Umbilical cord (tissue), 1 donor: ENCODE measurements at regions not wholly inside any gene's neighbourhood (a gene's known extent, or its start where the extent isn't known, plus 50 kb on each side); places are given as distances from the start of the nearest gene placed in this dataset.

Experiments used
- DNase-seq: peaks from one replicate; pipeline ENCODE4 v3.0.0-alpha.2; 2015; ENCODE audit warnings: low spot score

- no peak for DNase-seq
Measured at GRCh38 chrX:34874763-34875162, 67.8 kb upstream of the FAM47B start.

DNA sequence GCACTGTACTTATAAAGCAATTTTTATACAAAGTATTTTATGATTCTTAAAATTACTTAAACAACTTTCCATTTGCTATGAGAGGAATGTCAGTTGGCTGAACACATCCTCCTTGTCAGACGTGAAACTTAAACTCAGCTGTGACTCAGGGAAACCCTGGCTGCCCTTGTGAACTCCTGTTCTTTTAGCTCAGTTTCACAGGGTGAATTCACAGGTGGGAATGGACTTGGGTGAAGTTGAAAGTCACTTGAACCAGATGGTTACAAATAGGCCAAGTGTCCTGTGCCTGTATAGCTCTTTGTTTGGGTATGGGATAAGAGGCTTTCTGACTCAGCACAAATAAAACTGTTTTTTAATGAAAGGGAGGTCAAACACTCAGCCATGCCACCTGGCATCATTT lies 67.4 kb upstream of the FAM47B start:
- DNase-seq = peak; percentile 46

DNA sequence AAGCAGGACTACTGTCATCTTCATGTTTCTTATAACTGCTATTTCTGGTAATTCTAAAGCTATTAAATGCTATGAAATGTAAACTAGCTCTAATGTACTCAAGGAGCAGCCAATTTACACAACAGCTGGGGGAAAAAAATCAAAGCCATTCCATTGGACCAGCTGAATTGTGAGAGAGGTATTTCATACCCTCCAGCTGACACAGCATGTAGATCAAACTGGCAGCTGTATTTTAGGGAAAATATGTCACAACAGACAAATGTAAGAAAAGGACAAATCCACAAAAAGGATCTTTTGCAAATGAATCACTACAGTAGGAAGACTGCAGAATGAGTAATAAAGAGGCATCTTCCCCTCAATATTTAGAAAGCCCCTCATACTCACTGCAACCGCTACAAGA lies 65.2 kb upstream of the FAM47B start:
- DNase-seq = no peak

DNA sequence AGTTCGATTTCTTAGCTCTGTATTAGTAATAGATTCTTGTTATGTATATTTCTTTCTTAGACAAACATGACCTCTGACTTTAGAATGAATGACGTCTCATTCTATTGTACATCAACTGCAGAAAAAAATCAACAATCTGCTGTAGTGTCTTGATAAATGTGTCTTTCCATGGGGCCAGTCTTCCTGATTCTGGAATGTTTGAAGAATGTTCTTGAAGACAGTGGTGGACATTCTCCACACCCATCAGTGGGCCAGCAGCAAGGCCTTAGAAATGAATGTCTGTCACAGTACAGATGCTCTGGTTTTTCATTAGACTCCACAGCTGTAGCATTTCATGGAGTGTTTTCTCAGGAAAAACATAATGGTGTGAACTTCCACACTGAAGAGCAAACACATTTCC lies 63.2 kb upstream of the FAM47B start:
- DNase-seq = no peak

DNA sequence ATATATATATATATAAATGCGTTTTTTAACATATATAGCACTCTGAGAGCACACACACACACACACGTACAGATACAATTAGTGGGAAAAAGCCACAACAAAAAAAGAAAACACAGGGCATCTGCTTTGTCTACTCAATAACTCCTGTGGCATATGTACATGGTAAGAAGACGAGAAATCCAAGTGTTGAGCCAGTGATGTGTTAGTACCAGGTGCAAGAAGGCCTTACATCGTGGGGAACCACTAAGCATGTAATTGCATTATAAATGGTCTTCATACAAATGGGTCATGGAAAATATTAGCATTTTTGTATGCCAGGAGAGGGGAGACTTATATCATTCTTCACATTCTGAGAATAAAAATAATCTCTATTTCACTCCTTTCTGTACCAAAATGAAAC lies 62.7 kb upstream of the FAM47B start:
- no peak for DNase-seq

GRCh38 chrX:34880656-34881055 lies 61.9 kb upstream of the FAM47B start:
- DNase-seq = no peak

GRCh38 chrX:34881671-34882070 lies 60.9 kb upstream of the FAM47B start:
- DNase-seq = no peak

- DNase-seq = peak; percentile 66
Measured at GRCh38 chrX:34884817-34885216, 57.8 kb upstream of the FAM47B start.

DNA sequence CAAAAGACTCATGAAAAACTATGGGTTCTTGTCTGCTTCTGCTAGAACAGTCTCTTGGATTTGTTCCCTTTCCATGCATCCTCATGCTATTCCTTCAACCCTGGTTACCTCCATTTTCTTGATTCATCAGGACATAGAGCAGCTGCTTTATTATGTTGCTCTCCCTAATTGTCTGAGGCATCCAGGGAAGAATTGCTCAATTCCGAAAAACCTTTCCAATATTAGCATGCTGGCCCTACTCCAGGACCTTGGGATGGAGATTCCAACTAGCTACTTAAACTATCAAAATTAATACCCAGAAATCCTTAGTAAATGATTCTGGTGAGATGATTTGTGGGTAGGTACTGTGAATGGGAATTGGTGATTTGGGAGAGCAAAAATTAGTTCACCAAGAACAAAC lies 56.6 kb upstream of the FAM47B start:
- DNase-seq = no peak

DNA sequence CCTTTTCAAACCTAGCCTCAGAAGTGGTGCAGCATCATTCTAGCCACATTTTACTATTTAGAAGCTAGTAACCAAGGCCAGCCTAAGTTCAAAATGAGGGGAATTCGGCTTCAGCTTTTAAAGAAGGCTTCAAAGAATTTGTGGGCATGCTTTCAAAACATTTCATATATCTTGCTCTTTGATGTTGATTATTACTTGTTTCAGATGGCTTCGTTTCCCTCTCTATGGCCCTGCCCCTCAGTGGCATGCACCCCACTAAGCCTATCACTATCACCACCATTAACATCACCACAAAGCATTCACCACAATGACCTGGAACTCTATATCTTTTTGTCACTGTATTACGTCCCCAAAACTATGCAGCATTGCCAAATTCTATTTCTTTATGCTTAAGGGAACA lies 51.2 kb upstream of the FAM47B start:
- no peak for DNase-seq
